DMS 273 treated with DMSO at 0.1 percent for 48 hours (cell line): ENCODE measurements at regions not wholly inside any gene's neighbourhood (a gene's known extent, or its start where the extent isn't known, plus 50 kb on each side); places are given as distances from the start of the nearest gene placed in this dataset.
A peak's percentile ranks its signal among the peaks of the same experiment; 100 is the strongest.

Experiments
- DNase-seq: peaks from one replicate; lab custom pipeline; 2025; lab: John Stamatoyannopoulos, UW

DNA sequence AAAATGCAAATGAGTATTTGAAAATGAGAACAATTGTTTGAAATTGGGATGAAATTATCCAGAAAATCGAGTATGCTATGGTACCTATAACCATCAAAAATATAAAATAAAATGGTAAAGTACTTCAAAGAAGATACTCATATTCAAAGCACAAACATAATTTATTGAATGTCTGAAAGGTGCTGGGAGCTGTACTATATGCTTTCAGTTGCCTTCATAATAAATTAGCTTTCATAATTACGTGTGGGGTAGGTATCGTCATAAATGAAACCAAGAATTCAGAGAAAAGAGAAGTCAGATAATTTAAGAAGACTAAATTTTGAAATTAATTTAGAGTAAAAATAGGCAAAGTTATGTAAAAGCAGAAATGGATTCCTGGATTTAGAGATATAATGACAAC, 721.9 kb upstream of the ACVR2A start:
- no peak for DNase-seq

GRCh38 chr2:147110962-147111361, 733.9 kb upstream of the ACVR2A start:
- DNase-seq = no peak

- DNase-seq = no peak
These were observed 734.5 kb upstream of the ACVR2A start for GRCh38 chr2:147110317-147110716.

DNA sequence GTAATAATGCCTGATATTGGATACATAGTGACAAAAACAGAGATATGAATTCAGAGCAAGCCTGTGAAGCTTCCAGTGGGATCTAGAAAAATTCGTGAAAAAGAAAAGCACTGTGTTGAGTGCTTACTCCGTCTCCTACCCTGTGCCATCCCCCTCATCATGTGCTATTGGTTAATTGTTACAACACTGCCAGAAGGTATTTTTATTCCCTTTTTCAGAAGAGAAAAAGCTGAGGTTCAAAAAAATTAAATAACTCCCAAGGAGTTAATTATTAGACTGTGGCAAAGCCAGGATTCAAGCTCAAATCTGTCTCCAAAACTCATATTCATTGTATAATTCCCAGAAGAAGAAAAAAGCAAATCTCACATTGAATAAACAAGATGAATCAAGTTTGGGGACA, 735.5 kb upstream of the ACVR2A start:
- DNase-seq = no peak

DNA sequence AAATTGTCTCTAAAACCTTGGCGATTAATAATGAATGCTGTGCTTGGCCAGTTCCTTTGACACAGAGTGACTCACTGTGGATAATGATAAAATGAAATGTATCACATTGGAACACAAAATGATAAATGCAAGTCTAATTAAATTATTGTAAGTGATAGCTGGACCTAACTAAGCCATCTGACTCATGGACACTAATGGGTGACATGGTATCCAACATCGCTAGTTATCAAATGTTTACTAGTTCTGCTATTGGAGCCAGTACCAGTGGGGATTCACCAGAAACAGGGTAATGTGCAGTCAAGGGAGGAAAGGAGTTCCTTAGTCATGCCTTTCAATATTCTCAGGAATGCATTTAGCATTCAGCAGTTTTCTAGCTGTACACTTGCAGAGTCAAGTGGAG, 736.3 kb upstream of the ACVR2A start:
- DNase-seq = no peak

GRCh38 chr2:147101941-147102790, 742.7 kb upstream of the ACVR2A start:
- no peak for DNase-seq

GRCh38 chr2:147100406-147101035, 744.3 kb upstream of the ACVR2A start:
- DNase-seq = no peak

GRCh38 chr2:147099845-147100244, 745.0 kb upstream of the ACVR2A start:
- no peak for DNase-seq

GRCh38 chr2:147098940-147099339, 745.9 kb upstream of the ACVR2A start:
- DNase-seq = no peak

GRCh38 chr2:147097747-147098146, 747.1 kb upstream of the ACVR2A start:
- no peak for DNase-seq

GRCh38 chr2:147096671-147097070, 748.2 kb upstream of the ACVR2A start:
- DNase-seq = no peak

DNA sequence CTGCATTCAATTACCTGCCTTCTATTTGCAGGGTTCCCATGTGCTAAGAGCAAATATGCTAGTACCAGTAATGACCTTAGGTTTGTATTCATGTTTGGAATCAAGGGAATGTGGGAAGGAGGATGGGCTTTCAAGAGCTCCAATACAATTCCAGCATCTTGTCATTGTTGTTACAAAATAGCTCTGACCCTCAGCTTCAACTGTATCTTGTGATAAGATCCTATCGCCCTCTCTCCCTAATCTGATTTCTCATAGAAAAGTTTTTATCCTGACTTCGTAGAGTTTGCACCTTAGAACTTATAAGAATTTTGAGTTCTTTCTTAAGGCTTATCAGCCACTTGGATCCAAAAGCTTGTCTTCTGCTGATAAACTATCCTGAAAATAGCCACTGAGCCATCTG, 749.5 kb upstream of the ACVR2A start:
- DNase-seq = no peak

GRCh38 chr2:147094077-147094476, 750.8 kb upstream of the ACVR2A start:
- DNase-seq = no peak

DNA sequence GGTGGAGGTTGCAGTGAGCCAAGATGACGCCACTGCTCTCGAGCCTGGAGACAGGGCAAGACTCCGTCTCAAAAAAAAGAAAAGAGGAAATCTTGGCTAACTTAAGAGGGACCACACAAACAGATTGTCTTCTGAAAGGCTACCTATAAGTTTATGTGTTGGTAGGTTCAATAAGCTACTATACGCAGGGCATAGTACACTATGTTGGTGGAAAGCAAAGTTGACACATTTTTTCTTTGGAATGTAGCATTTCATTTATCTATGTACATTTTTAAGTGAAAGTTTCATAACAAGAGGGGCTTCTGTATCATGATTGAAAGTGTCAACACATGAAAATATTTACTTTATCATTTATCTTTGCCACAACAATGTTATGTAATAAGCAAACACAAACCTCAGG, 752.6 kb upstream of the ACVR2A start:
- no peak for DNase-seq

DNA sequence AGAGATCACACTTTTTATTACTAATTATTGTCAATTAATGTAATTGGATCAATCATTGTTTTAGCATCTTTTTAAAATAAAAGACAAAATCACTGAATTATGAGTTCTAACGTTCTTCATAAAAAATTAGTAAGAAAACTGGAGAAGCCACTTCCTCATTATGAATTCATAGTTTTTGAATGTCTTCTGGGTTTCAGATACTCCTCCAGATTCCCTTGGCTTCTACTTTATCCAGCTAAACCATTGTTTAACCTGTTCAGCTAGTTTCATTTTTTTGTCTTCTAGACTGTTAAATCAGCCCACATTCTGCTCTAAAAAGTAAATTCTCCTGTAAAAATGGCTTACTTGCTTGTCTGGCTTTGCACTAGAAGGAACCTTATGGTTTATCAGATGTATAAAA, 753.4 kb upstream of the ACVR2A start:
- no peak for DNase-seq

- DNase-seq = no peak
These were observed 756.0 kb upstream of the ACVR2A start for GRCh38 chr2:147088871-147089270.

GRCh38 chr2:147086715-147087114, 758.1 kb upstream of the ACVR2A start:
- DNase-seq = no peak

DNA sequence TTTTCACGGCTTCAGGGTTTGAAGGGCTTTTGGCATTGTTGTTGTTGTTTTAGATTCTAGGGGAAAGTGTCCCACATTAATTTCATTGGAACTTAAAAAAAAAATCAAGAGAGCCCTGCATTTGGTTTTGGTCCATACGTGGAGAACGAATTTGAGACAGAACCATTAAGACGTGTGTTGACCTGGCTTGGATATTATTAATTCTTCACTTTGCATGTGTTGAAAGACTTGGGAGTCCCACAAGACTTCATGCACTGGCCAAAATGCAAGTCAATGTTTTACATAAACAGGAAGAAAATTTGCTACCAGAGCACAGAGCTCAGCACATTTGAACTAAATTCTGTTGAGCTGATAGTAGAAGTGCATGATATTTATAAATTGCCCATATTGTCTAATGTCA, 761.2 kb upstream of the ACVR2A start:
- DNase-seq = no peak

- peak; percentile 11 for DNase-seq
These were observed 761.8 kb upstream of the ACVR2A start for GRCh38 chr2:147082850-147083522.

DNA sequence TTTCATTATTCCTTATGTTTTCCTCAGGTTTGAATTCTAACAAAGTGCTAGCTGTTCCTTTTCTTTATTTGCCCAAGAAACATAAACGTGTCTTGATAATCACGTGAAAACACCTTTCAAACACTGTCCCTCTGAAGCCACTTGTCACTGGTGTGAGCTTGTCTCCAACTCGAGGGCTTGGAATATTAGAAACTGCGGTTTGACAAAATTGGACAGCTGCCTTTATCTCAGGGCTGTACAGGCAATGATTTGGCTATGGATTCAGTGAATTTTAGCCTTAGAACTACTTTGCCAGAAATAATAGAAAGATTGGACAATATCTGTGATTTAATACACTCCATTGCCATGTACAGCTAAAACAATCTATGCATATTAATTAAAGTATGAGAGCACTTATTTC, 763.0 kb upstream of the ACVR2A start:
- DNase-seq = no peak

DNA sequence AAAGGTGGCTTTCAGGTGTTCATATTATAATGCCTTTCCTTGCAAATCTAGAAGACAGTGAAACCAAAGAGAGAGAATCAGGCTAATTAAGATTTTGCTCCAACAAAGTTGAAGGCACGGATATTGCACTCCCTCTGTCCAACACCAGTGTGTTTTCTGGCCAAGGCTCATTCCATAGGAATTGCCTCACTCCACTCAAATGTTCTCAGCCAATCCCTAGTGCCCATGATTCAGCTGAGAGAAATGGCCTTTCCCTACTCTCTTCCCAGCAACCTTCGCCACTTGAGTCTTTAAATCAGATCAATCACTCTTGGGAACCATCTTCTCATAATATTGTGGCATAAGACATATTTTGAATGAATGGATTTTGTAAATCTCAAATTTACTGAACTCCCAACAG, 768.2 kb upstream of the ACVR2A start:
- no peak for DNase-seq

- no peak for DNase-seq
These were observed 776.8 kb upstream of the ACVR2A start for GRCh38 chr2:147068071-147068470.

- no peak for DNase-seq
These were observed 777.7 kb upstream of the ACVR2A start for GRCh38 chr2:147067136-147067535.
